NOMO-1 treated with dmso at 0.1 percent for 144 hours (cell line): ENCODE measurements at regions not wholly inside any gene's neighbourhood (a gene's known extent, or its start where the extent isn't known, plus 50 kb on each side); places are given as distances from the start of the nearest gene placed in this dataset.

ENCODE experiments used
- DNase-seq: peaks from one replicate; lab custom pipeline; 2025; ENCODE audit not compliant: unreplicated experiment; lab: John Stamatoyannopoulos, UW

GRCh38 chr3:22977650-22978289 is 225.4 kb upstream of the UBE2E2 start:
- DNase-seq: no peak

- no peak for DNase-seq
These were observed 223.5 kb upstream of the UBE2E2 start for GRCh38 chr3:22979581-22979980.

GRCh38 chr3:22980346-22980745 is 222.8 kb upstream of the UBE2E2 start:
- no peak for DNase-seq

GRCh38 chr3:22981166-22981565 is 222.0 kb upstream of the UBE2E2 start:
- DNase-seq: no peak

- no peak for DNase-seq
These were observed 221.3 kb upstream of the UBE2E2 start for GRCh38 chr3:22981861-22982260.

GRCh38 chr3:22982981-22983587 is 220.0 kb upstream of the UBE2E2 start:
- no peak for DNase-seq

- DNase-seq: no peak
These were observed 216.2 kb upstream of the UBE2E2 start for GRCh38 chr3:22986958-22987357.

- no peak for DNase-seq
These were observed 214.6 kb upstream of the UBE2E2 start for GRCh38 chr3:22988566-22988965.

- DNase-seq: no peak
These were observed 213.4 kb upstream of the UBE2E2 start for GRCh38 chr3:22989716-22990115.

- no peak for DNase-seq
These were observed 212.6 kb upstream of the UBE2E2 start for GRCh38 chr3:22990291-22991200.

GRCh38 chr3:22994781-22995180 is 208.3 kb upstream of the UBE2E2 start:
- no peak for DNase-seq

- no peak for DNase-seq
These were observed 206.1 kb upstream of the UBE2E2 start for GRCh38 chr3:22996920-22997571.

GRCh38 chr3:23000371-23000770 is 202.8 kb upstream of the UBE2E2 start:
- DNase-seq: no peak

- no peak for DNase-seq
These were observed 201.0 kb upstream of the UBE2E2 start for GRCh38 chr3:23002151-23002550.

- DNase-seq: no peak
These were observed 200.0 kb upstream of the UBE2E2 start for GRCh38 chr3:23002836-23003732.

- no peak for DNase-seq
These were observed 199.4 kb upstream of the UBE2E2 start for GRCh38 chr3:23003733-23004046.

- DNase-seq: no peak
These were observed 198.2 kb upstream of the UBE2E2 start for GRCh38 chr3:23004971-23005370.

- DNase-seq: no peak
These were observed 185.3 kb upstream of the UBE2E2 start for GRCh38 chr3:23017801-23018200.

- DNase-seq: no peak
These were observed 183.4 kb upstream of the UBE2E2 start for GRCh38 chr3:23019596-23020300.

GRCh38 chr3:23028294-23028693 is 174.8 kb upstream of the UBE2E2 start:
- no peak for DNase-seq
